Tibial artery (tissue), 4 donors: ENCODE measurements at regions not wholly inside any gene's neighbourhood (a gene's known extent, or its start where the extent isn't known, plus 50 kb on each side); places are given as distances from the start of the nearest gene placed in this dataset.

Experiments used
- DNase-seq, 2 donors: peaks; one replicate each; pipeline ENCODE4 v3.0.0-alpha.2; 2019
- H3K27ac ChIP-seq, 2 donors: fragments of 200-600 bp; sonication (generic) in 1 of 2; 1 replicate in 1 of 2; 2 replicates in 1 of 2; pipeline ENCODE4 v1.5.1; 2018 to 2019; ENCODE audit warnings: mild to moderate bottlenecking in 1 of 2
- H3K27me3 ChIP-seq, 2 donors: fragments of 200-600 bp; sonication (generic) in 1 of 2; one replicate each; pipeline versions ENCODE4 v1.5.1 to v1.6.0; 2016 to 2019
- H3K36me3 ChIP-seq, 3 donors: fragments of 200-600 bp; sonication (generic) in 2 of 3; one replicate each; pipeline ENCODE4 v1.5.1; 2016 to 2019; ENCODE audit warnings: mild to moderate bottlenecking in 2 of 3
- H3K4me1 ChIP-seq, 4 donors: fragments of 200-600 bp; sonication (generic) in 2 of 4; 1 replicate in 3 of 4; 2 replicates in 1 of 4; pipeline ENCODE4 v1.5.1; 2016 to 2019
- H3K4me3 ChIP-seq, 2 donors: fragments of 200-600 bp; sonication (generic) in 1 of 2; 1 replicate in 1 of 2; 2 replicates in 1 of 2; pipeline ENCODE4 v1.5.1; 2018 to 2019; ENCODE audit warnings: mild to moderate bottlenecking in 2 of 2
- H3K9me3 ChIP-seq, 3 donors: fragments of 200-600 bp; sonication (generic) in 1 of 3; one replicate each; pipeline ENCODE4 v1.5.1; 2016 to 2019
- CTCF ChIP-seq, 2 experiments: fragments of 200-600 bp in 1 of 2; fragments of 450-650 bp in 1 of 2; IDR thresholded peaks; one replicate each; pipeline ENCODE4 v1.5.1; 2017 to 2019; ENCODE audit warnings: antibody characterized with exemption in 2 of 2, mild to moderate bottlenecking in 1 of 2, moderate library complexity in 1 of 2
- intact Hi-C: fragments of 100-400 bp; cut with DNase I; formaldehyde crosslinking; loops from one replicate; pipeline ENCODE4 v1.15.0; 2023; ENCODE audit warnings: low total_unique reads

GRCh38 chr3:153293265-153293664 is 131.2 kb downstream of the RAP2B start:
- Histone ChIP-seq H3K27ac (no peak overlapping the region), H3K4me3 (no peak overlapping the region), H3K9me3 (no peaks in the 10 kb centered on the region), H3K4me1 (peaks cover 0 to 11% (median 3%) of the 10 kb centered on the region in 4 donors), H3K27me3 (no peaks in the 10 kb centered on the region), H3K36me3 (no peaks in the 10 kb centered on the region)
- intact Hi-C loops = no loop called here
- no peak for DNase-seq
- TF ChIP-seq CTCF (IDR thresholded peaks at IDR 0.05) = no peak

GRCh38 chr3:153295901-153296300 is 133.9 kb downstream of the RAP2B start:
- intact Hi-C loops = no loop called here
- Histone ChIP-seq H3K27me3 (no peaks in the 10 kb centered on the region), H3K27ac (no peak overlapping the region), H3K4me1 (no peaks in the 10 kb centered on the region), H3K4me3 (no peak overlapping the region), H3K9me3 (no peaks in the 10 kb centered on the region), H3K36me3 (no peaks in the 10 kb centered on the region)
- no peak for DNase-seq
- TF ChIP-seq CTCF (IDR thresholded peaks at IDR 0.05) = no peak

GRCh38 chr3:153305189-153305588 is 143.2 kb downstream of the RAP2B start:
- no peak overlapping the region for H3K27ac ChIP-seq

GRCh38 chr3:153311541-153311940 is 149.5 kb downstream of the RAP2B start:
- TF ChIP-seq CTCF (IDR thresholded peaks at IDR 0.05) = no peak
- no peak overlapping the region for H3K27ac ChIP-seq
- DNase-seq = no peak
- no peaks in the 10 kb centered on the region for H3K27me3 ChIP-seq
- no peak overlapping the region for H3K4me3 ChIP-seq
- intact Hi-C loops = no loop called here
- H3K4me1 ChIP-seq = peaks cover 0 to 8% (median 0%) of the 10 kb centered on the region in 4 donors
- no peaks in the 10 kb centered on the region for H3K36me3 ChIP-seq
- no peaks in the 10 kb centered on the region for H3K9me3 ChIP-seq

More at GRCh38 chr3:153305189-153305588, 143.2 kb downstream of the RAP2B start:
- Histone ChIP-seq H3K27me3 (no peaks in the 10 kb centered on the region), H3K4me3 (no peak overlapping the region), H3K4me1 (peaks cover 0 to 3% (median 0%) of the 10 kb centered on the region in 4 donors), H3K36me3 (no peaks in the 10 kb centered on the region), H3K9me3 (no peaks in the 10 kb centered on the region)
- DNase-seq = no peak
- no peak for TF ChIP-seq CTCF (IDR thresholded peaks at IDR 0.05)
- intact Hi-C loops = no loop called here

GRCh38 chr3:153313302-153313965 is 151.4 kb downstream of the RAP2B start:
- no peak for TF ChIP-seq CTCF (IDR thresholded peaks at IDR 0.05)
- no peak overlapping the region for H3K27ac ChIP-seq
- intact Hi-C loops = no loop called here
- peaks cover 0 to 10% (median 0%) of the 10 kb centered on the region in 4 donors for H3K4me1 ChIP-seq
- no peak for DNase-seq
- no peaks in the 10 kb centered on the region for H3K36me3 ChIP-seq
- H3K4me3 ChIP-seq = no peak overlapping the region
- H3K9me3 ChIP-seq = no peaks in the 10 kb centered on the region
- no peaks in the 10 kb centered on the region for H3K27me3 ChIP-seq
